ENCODE measurements at regions not wholly inside any gene's neighbourhood (a gene's known extent, or its start where the extent isn't known, plus 50 kb on each side); places are given as distances from the start of the nearest gene placed in this dataset.

DNA sequence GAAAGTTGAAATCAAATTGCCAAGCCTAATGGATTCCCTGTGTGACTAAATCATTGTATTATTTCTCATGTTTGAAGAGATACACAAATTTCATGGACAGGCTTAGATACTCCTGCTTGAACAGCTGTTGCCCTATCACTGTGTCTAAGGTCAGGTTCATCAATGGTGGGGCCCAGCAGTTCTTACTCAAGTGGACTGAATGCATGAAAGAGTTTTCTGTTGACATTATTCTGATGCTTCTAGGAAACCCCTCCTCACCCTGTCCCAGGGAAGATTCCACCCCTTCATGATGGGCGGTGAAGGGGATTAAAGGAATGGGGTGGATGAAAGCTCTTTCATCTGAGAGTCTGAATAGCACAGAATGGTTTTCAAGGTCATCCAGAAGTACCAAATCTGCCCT is 148.8 kb downstream of the INO80D start:
- DNase-seq, result no peak

DNA sequence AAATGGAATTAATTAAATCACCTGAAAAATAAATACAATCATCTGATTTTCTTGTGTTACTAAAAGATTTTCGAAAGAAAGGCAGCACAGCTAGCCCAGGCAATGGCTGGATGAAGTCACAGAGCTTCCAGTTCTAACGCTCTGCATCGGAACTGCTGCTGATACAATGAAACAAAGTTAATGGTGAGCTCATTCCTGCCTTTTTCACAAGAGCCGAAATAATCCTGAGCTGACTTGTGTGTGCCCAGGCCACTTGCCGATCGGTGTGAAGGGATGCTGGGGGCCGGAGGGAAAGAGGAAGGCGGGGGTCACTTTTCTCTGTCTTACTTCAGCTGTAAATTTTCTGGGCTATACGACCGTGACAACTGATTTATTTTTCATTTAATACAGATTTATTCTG is 149.5 kb downstream of the INO80D start:
- DNase-seq, result no peak

DNA sequence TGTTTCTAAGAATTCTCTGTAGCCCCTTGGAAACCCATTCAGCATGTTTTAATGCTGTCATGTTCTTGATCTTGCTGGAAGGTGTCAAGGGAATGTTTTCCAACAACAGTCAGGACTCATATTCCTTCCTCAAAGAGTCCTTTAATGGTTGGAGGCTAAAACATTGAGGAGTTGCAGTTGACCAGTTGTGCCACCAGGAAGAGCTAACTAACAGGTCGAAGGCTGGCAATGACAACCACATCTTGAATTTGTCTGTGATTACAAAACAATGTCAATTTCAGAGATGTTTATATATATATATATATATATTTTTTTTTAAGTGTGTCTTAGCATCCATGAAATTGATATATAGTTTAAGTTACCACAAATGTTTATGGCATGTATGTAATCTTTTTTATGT is 151.5 kb downstream of the INO80D start:
- no peak for DNase-seq

DNA sequence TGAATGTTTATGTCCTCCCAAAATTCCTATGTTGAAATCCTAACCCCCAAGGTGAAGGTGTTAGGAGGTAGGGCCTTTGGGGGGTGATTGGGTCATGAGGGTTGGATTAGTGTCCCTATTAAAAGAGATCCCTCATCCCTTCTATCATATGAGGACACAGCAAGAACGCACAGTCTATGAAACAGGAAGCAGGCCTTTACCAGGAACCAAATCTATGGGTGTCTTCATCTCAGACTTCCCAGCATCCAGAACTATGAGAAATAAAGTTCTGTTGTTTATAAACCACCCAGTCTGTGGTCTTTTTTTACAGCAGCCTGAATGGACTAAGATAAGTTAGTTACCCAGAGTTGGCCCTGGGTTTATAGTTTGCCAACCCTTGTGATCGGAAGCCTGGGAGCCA is 153.1 kb downstream of the INO80D start:
- DNase-seq, result no peak

DNA sequence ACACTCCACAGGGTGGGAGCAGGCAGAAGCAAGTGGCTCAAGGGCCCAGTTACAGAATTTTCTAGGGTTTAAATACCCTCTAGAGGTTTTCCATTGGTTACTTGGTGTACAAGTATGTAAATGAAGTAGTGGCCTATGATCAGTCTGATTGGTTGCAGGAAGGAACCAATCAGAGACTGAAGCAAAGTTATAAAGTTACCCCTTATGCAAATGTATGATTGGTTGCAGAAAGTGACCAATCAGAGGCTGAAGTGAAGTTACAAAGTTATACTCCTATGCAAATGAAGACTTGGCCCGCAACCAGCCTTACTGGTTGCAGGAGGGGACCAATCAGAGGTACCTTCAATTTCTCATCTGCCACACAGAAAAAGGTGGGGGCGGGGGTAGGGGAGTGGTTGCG is 154.6 kb downstream of the INO80D start:
- no peak for DNase-seq

DNA sequence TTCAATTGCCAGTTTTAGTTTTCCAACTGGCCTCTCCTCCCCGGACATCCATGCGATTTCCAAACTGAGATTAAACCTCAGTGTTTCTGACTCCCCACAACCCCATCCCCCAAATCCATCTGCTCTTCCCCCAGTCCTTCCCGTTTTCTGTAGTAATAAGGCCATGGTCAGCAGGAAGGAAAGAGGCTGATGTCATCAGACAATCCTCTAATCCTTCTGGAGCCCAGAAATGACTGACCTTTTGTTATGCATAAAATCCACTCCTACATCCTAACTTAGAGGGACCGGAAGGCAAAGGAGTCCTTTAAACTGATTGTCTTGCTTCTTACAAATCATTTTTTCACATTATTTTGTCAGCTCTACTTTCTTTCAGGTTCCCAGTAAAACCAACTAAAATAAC is 155.8 kb downstream of the INO80D start:
- no peak for DNase-seq

DNA sequence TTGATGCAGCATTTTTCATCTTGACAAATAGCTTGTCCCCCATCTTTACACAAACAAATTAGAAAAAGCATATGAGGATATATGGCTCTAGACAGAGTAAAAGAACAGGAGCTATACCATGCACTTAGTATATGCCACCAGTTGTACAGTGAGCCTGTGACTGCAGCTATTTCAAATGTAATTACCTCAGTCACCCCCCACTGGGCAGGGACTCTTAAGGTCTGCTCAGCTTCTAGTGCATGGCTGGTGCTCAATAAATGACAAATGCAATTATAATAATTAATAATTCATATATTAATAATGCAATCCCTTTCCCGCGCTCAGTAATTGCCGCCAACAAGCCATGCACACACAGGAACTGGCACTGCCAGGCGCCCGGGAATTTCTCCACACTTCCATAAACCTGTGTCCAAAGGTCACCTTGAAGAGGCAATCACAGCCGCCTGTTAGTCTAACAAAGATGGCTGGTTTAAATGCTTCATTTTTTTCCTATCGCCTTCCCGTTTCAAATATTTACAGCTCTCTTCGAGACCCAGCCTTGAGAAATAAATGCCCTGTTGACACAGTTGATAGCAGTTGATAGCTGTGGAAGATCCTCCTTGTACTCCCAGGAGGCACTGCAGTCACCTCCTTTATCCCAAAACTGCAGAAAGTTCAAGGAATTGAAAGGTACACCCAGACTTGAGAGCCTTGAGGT is 156.6 kb downstream of the INO80D start:
- no peak for DNase-seq

DNA sequence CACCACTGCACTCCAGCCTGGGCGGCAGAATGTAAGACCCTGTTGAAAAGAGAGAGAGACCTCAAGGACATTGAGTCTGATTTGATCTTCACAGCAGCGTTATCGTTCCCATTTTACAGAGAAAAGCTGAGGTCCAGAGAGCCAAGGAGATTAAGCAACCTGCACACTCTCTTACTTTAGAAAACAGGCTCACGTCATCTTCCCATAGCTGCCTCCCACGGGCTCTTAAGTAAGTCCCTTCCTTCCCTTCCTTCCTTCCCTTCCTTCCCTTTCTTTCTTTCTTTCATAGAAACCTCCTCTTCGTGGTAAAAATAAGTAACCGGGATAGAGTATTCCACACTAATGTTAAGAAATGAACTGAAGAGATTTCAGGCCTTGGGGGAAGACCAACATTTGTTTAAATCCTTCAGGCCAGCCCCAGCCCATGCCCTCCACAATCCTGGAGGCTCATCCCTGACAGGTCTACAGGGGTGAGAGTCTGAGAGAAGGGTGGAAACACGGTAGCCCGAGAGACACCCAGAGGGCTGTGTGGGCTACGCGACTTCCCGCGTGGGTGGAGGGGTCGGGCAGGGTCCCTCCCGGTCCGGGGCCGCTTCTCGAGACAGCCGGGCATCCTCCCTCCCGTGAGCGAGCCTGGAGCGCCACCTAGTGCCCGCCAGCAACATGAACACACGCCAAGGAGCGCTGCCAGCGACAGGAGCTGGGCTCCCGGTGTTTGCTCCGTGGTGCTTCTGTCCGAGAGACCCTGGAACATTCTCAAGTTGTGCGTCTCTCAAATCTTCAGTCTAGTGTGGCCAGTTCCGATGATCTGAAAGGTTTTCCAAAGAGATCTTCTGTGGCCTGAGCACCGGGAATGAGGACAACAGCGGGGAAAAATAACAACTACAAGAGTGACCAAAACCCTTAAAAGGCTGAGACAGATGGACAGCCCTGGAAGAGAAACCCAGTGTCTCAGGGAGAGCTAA is 160.3 kb downstream of the INO80D start:
- DNase-seq, result peak; percentile 70

DNA sequence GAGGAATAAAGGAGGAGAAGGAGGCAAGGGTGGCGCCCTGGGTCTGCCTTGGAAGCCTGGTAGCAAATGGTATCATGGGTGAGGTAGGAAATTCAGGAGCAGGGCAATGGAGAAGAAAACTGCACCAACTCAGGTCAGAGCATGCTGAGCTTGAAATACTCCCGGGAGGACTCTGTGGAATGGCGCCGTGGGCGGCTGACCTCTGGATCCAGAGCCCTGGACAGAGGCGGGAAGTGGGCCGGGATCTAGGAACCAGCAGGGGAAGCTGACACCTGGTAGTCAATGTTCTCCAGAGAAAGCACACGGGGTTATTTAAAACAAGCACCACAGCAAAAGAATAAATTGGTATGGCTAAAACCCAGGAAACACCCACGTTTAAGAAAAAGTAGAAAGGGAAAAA is 161.3 kb downstream of the INO80D start:
- DNase-seq, result no peak

DNA sequence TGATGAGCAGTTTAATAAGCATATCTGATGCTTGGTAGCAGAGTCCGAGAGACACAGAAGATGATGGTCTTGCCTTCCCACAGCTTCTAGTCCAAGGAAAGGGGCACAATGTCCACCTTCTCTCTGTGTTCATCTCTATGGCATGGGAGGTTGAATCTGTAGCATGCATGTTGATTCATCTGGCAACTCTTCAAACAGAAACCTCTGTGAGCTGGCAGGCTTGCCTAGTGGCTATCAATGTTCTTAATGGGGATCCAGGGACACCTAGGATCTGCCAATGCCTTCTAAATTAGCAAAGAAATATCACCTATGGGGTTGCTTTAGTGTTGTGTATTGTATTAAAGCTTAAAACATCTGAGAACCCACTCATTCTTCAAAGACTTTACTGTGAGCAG is 170.8 kb downstream of the INO80D start:
- DNase-seq, result no peak

DNA sequence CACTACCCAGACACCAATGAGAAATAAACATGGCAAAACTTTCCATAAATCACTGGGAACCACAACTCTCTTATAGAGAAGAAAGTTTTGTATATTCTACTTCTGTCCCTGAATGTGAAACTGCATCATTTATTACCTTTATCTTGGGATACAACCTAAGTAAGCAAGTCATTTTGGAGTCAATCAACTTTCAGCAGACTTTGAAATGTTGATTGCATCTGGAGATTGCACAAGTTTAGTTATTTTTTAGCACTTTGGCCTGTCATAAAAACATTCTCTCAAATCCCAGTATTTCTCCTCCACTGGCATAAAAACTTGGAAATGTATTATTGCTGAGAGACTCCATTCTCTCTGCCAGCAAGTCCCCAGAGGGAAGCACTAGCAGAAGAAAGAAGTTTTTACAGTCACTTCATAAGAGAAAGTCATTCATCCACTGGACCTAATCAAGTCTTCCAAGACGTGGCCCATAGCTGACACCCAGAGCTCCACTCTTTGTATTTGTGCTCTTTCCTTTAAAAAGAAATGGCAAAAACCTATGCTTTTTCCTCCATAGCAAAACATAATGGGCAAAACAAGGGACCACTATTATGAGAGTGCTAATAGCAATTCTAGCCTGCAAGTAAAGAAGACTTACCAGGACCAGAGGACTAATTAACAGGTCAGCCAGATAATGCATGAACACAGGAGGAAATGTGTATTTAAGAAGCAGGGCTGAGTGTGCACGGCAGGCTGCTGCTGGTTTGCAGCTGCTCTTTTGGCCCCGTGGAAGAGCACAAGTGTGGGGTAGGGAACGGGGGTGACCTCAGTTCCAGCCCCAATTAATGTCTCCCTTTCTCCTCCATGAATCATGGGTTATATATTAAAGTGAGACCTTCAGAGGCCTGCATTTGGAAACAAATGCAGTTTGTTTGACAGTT is 171.5 kb downstream of the INO80D start:
- no peak for DNase-seq

DNA sequence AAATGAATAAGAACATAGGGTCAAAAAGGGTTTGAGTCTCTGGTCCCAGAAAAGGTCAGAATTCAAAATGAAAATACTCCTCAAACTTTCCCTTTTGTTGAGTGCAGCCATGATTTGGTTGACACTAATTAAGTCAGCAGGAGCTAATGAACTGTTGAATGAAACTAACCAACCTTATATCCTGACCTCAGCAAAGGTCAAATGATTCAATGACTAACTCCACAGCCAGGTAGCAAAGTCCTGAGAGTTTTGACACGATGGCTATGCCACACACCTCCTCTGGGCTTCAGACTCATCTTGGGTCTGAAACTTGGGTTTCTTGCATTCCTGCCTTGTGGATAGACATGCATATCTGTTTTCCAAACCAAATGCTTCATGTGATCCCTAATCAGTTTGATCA is 172.3 kb downstream of the INO80D start:
- no peak for DNase-seq

DNA sequence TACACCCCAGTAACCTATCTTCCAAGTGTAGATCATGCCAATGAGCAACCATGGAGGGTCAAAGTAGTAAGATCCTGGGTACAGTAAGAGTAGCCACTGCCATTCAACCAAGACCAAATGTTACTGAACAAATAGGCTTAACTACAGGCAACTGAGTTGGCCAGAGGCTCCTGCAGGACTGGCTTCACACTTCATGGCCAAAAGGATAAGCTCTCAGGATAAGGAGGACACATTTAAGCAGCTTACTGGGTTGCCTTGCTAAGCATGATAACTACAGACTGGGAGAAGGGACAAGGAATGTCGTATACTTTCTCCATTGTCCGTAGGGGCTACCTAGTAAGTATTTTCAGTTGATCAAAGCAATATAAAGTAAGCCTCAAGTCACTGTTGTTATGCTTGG is 174.7 kb downstream of the INO80D start:
- DNase-seq, result no peak

DNA sequence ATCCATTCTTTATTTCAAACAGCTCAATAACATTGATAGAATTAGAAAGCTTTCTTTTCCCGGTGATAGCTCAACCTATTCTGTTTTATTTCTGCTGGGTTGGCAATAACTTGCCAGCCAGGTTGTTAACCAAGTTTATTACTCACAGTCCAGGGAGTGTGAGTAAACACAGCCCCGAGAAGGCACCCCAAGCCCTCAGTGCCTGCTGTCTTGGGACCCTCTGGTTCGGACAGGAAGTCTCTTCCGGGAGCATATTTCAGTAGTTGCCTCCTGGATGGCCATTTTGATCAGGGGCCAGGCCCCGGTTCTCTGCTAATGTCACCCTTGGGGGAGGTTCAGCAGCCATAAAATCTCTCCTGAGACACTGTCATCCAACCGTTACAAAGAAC is 176.8 kb downstream of the INO80D start:
- no peak for DNase-seq

DNA sequence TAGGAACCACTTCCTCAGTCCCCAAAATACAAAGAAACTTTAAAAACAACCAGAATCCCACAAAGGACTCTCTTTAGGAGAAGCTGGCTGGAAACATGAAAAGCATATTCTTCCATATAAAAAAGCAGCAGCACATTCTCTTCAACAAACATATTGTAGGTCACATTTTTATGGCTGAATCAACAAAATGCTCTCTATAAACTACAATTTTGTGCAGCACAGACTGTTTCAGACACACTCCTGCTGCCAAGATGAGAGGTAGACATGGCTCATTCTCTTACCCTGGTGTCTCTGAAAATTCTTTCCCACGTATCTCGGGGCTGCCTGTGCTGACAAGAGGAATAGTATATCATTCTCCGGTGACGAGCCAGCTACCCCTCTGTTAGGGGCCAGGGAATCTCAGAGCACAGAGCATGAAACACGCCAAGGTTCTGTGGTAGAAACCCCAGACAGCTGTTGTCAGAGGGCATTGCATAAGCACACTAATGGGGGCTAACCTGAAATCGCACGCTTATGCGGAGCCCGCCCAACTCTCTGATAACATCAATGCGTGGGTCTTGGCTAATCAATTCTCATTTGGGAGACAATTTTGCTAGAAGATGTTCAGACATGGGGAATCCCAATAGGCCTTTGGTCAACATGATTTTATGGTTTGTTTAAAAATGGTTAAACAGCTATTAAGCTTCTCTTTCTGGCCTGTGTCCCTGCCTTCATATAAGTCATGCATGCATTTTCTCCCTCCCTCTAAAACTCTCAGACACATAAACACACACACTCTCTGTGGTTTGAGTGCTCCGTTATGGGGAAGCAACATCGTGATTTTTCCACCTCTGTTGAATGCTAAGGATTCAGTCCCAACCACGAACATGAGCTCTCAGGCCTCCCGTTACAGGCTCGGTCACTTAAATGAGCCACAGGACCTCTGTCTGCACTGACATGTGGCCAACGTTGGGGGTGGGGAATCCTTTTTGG is 177.5 kb downstream of the INO80D start:
- DNase-seq, result no peak

DNA sequence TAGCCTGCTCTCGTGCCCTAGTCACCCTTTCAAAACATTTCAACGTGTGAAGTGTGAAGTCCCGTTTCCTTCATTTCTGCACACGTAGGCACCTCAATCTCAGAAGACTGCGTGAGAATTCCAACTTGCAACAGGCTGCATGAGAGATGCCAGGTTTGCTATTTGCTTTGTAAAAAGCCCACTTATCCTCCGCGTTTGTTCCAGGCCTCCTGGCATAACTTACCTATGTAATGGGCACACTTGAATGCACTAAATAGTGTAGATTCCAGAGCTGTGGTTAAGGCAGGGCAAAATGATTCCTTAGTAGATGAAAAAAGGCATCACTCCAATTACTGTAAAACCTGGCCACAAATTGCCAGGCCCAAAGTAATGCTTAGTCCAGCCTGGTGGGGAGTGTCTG is 179.6 kb downstream of the INO80D start:
- DNase-seq, result no peak

DNA sequence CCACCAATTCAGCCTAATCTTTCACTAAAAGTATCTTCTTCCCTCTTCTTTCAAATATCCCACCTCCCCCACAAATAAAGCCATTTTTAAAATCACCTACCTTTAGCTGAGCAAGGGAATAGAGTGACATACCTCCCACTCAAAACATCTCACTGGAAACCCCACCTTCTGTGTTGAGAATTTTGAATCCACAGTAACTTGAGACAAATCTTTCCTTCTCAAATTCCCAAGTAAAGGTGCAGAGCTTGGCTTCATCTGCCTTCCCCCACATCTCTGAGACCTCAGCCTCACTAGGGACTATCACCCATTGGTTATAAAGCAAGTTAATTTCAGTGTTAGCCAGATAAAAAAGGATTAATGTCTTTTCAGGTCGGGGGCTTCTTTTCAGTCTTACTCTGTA is 180.4 kb downstream of the INO80D start:
- DNase-seq, result no peak

DNA sequence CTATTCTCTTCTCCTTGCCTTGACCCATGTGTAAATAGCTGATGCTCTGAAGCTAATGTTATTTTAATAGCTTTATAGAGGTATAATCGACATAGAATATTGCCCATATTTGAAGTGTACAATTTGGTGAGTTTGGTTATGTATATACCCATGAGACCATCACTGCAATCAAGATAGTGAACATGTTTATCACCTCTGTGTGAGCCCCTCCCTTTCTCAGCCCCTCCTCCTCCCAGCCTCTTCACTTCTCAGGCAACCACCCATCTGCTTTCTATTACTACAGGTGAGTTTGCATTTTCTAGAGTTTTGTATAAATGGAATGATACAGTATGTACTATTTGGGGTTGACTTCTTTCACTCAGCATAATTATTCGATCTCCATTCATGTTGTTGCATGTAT is 181.1 kb downstream of the INO80D start:
- no peak for DNase-seq

DNA sequence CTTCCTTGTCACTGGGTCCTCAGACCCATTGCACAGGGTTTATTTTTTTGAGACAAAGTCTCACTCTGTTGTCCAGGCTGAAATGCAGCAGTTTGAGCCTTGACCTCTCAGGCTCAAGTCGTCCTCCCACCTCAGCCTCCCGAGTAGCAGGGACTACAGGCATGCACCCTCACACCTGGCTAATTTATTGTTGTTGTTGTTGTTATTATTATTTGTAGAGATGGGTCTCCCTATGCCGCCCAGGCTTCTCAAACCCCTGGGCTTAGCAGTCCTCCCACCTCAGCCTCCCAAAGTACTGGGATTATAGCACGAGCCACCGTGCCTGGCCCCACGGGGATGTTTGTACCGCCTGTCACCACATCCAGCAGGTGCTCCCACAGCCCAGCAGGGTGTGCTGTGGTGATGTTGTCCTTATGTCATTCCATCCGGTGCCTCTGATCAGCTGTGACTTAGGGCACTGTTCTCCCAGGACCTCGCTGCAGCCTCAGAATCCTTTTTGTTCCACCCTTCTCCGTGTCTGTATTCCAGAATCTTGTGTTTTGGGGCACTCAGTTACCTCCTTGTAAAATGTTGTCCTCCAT is 182.3 kb downstream of the INO80D start:
- DNase-seq, result no peak

DNA sequence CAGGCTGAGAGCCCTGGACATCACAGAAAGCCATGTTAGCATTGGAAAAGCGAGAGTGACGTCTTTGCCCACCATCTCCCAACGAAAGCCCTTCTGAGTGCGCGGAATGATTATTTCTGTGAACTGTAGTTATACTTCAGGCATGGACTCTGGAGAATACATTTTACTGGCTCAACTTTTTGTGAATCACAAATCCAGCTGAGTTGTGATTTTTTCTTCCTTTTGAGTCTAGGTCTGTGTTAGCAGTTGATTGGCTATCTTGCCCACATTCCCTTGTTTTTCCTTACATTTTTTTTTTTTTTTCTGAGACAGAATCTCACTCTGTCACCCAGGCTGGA is 183.1 kb downstream of the INO80D start:
- no peak for DNase-seq

DNA sequence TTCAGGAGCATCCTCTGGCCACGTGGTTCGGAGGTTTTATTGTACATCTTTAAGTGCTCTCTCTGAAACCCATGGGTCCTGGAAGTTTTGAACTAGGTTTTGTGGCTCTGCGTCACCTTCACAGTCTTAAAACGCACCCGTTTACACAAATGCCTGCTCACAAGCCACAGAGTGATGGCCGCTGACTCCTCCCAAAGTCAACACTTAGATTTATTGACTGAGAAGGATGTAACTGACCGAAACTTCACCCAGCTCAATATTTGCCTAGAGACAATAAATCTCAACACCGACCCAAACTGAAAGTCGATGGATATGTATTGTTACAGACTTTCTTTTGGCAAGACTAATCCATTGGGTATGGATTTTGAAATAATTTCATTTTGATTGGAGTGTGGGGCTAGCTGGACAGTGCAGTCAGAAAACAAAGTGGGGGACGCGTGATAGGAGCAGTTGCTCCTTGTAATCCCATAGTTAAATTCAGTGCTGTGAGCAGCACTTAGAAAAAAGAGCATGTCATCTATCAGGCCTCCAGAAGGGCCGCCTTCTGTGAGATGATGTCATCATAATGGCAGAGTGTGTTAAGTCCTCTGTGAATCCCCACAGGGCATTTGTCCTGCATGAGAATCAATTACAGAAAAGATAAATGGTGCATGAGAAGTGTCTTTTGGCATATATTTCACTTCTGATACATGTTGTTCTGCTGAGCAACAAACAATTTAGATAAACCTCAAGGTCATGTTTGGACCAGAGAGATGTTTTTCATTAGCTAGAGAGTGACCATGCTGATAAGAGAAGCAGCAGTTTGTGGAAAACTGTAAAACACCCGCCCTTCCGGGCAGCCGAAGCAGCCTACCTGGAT is 183.7 kb downstream of the INO80D start:
- DNase-seq, result no peak

Data from activated naive CD4-positive, alpha-beta T cell treated with Interleukin-2 at 50 U/mL for 16 hours (primary cell).